BJ (cell line): ENCODE measurements at regions not wholly inside any gene's neighbourhood (a gene's known extent, or its start where the extent isn't known, plus 50 kb on each side); places are given as distances from the start of the nearest gene placed in this dataset.

Experiments used
- CTCF ChIA-PET: fragments of 350-600 bp; formaldehyde crosslinking; extraction: SDS; loops from one replicate; lab custom pipeline; 2021; ENCODE audit warnings: antibody characterized with exemption, inconsistent platforms; lab: Yijun Ruan, JAX
- POLR2A ChIA-PET: fragments of 300-600 bp; sonication (Branson Sonifier 250); formaldehyde crosslinking; extraction: SDS; loops from one replicate; lab custom pipeline; 2021; ENCODE audit warnings: antibody characterized with exemption; lab: Charles Lee
- DNase-seq: peaks from one replicate; pipeline ENCODE4 v3.0.0-alpha.2; 2011; ENCODE audit warnings: low read depth
- H3K27me3 ChIP-seq: 2 replicates; pipeline ENCODE4 v1.6.0; 2011; ENCODE audit warnings: low read length; ENCODE audit not compliant: control insufficient read depth, insufficient read depth
- H3K36me3 ChIP-seq: 2 replicates; pipeline ENCODE4 v1.5.1; 2011; ENCODE audit warnings: low read length; ENCODE audit not compliant: control insufficient read depth, insufficient read depth
- H3K4me3 ChIP-seq: 2 replicates; pipeline ENCODE4 v1.5.1; 2011; ENCODE audit warnings: low read depth, mild to moderate bottlenecking, control low read depth, low read length
- TF ChIP-seq, protein P1 (sequence below): IDR thresholded peaks from 2 replicates; pipeline ENCODE4 v1.5.1; 2011; ENCODE audit warnings: low read depth, mild to moderate bottlenecking, control low read depth, inconsistent platforms, low read length, moderate library complexity; ENCODE audit not compliant: insufficient read depth

DNA sequence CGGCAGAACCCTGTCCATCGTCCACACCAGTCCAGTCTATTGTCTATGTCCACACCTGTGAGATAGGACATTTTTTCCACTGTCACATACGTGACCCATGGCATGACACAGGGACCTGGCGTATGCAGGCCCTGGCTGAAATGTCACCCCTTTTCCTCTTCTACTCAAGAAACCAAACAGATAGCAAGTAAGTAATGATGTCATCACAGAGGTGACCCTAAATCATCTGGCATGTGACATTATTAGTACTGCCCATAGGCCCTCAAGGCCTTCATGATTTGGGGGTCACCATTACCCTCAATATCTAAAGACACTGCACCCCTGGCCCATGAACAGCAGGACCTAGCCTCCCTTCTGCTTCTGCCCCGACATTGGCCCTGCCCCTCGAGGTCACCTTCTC, 88.3 kb downstream of the LHX2 start:
- CTCF ChIA-PET: no interaction called here

DNA sequence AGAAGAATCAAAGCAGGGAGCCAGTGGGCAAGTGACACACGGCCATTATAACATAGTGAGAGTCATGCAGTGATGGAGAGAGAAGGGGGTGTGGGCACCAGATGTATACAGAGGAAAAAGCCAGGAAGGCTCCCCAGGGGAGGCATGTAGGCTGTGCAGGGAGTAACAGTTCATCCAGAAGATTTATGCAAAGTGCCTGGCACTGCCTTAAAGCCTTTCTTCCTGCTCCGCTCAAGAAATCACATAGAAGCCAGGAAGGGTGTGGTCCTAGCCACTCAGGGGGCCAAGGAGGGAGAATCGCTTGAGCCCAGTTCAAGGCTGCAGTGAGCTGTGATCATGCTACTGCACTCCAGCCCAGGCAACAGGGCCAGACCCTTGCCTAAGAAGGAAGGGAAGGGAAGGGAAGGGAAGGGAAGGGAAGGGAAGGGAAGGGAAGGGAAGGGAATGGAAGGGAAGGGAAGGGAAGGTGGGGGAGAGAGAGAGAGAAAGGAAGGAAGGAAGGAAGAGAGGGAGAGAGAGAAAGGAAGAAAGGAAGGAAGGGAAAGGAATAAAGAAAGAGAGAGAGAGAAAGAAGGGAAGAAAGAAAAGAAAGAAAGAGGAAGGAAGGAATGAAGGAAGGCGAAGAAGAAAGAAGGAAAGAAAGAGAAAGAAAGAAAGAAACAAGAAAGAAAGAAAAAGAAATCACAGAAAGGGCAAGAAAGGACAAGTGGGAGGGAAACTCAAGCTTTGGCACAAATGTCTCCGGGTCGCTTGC, 89.8 kb downstream of the LHX2 start:
- Histone ChIP-seq H3K27me3 (peaks cover 25% of the 10 kb centered on the region), H3K4me3 (no peak overlapping the region), H3K36me3 (no peaks in the 10 kb centered on the region)
- TF ChIP-seq, protein P1, sequence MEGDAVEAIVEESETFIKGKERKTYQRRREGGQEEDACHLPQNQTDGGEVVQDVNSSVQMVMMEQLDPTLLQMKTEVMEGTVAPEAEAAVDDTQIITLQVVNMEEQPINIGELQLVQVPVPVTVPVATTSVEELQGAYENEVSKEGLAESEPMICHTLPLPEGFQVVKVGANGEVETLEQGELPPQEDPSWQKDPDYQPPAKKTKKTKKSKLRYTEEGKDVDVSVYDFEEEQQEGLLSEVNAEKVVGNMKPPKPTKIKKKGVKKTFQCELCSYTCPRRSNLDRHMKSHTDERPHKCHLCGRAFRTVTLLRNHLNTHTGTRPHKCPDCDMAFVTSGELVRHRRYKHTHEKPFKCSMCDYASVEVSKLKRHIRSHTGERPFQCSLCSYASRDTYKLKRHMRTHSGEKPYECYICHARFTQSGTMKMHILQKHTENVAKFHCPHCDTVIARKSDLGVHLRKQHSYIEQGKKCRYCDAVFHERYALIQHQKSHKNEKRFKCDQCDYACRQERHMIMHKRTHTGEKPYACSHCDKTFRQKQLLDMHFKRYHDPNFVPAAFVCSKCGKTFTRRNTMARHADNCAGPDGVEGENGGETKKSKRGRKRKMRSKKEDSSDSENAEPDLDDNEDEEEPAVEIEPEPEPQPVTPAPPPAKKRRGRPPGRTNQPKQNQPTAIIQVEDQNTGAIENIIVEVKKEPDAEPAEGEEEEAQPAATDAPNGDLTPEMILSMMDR: no peak
- no peak for DNase-seq
- CTCF ChIA-PET: no interaction called here
- POLR2A ChIA-PET: no interaction called here

More for the DNA sequence above, 88.3 kb downstream of the LHX2 start:
- Histone ChIP-seq H3K4me3 (no peak overlapping the region), H3K36me3 (no peaks in the 10 kb centered on the region), H3K27me3 (peaks cover 21% of the 10 kb centered on the region)
- TF ChIP-seq, protein P1: no peak
- POLR2A ChIA-PET: no interaction called here
- DNase-seq: no peak

DNA sequence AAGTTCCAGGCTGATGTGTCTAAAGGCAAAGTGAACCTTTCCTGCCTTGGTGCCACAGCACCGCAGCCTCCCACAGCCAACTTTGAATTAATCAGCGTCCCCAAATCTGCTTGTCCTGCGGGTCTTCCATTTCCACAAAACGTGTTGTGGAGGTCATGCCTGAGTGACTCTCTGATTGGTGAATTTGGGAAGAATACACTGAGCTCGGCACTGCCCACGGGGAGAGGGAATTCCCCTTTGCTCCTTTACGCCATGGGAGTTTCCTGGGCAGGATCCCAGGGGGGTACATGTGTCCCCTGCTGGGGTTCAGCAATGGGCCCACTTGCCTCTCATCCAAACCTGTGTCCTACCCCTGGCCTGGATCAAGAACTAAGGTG, 90.4 kb downstream of the LHX2 start:
- no peak for DNase-seq
- CTCF ChIA-PET: no interaction called here
- POLR2A ChIA-PET: no interaction called here
- no peaks in the 10 kb centered on the region for H3K36me3 ChIP-seq
- H3K27me3 ChIP-seq: peaks cover 25% of the 10 kb centered on the region
- TF ChIP-seq, protein P1: no peak
- H3K4me3 ChIP-seq: no peak overlapping the region

DNA sequence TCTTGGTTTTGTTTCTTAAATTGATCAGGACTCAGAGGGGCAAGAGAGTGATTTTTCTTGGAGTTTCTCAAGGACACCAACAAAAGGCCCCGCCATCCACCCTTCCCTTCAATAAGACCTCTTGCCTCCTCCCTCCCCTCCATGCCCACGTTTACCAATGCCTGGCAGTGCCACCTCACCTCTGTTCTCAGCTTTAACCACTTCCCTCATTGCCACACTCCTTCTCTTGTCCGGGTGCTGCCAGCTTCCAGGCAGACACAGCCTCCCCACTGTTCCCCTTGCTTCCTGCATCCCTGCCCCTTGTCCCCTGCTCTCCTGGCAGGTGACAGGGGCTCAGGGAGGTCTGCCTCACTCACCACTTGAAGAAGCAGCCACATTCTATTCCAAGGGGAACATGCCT, 90.8 kb downstream of the LHX2 start:
- CTCF ChIA-PET: no interaction called here
- H3K4me3 ChIP-seq: no peak overlapping the region
- DNase-seq: no peak
- no peaks in the 10 kb centered on the region for H3K36me3 ChIP-seq
- POLR2A ChIA-PET: no interaction called here
- H3K27me3 ChIP-seq: peaks cover 26% of the 10 kb centered on the region
- TF ChIP-seq, protein P1: no peak

DNA sequence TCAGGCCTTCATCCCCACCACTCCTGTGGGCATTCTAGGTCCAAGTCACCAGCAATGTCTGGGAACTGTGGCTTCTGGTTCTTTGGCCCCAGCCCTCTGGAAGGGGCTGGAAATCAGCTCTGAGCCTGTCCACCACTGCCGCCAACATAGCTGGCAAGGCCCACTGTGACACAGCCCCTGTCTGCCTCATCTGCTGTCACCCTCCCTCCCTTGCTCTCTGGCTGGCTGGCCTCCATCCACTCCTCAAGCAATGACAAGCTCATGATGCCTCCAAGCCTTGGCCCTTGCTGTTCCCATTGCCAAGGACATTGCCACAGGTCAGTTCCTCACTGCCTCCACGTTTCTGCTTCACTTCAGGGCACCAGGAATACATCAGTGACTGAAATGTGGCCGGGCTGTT, 93.7 kb downstream of the LHX2 start:
- CTCF ChIA-PET: no interaction called here
- H3K4me3 ChIP-seq: no peak overlapping the region
- H3K36me3 ChIP-seq: no peaks in the 10 kb centered on the region
- TF ChIP-seq, protein P1: no peak
- POLR2A ChIA-PET: no interaction called here
- no peak for DNase-seq
- H3K27me3 ChIP-seq: peaks cover 20% of the 10 kb centered on the region
